H7 (cell line): ENCODE measurements at regions not wholly inside any gene's neighbourhood (a gene's known extent, or its start where the extent isn't known, plus 50 kb on each side); places are given as distances from the start of the nearest gene placed in this dataset.
"Not testable (repeated sequence)": the region's sequence is repeated elsewhere in the genome, so short reads cannot be mapped to it uniquely, and the experiment has no call there.

Experiments
- DNase-seq: peaks from one replicate; pipeline ENCODE4 v3.0.0; 2012
- H3K27me3 ChIP-seq: 2 replicates; pipeline ENCODE4 v1.6.0; 2011; ENCODE audit warnings: mild to moderate bottlenecking, low read length; ENCODE audit not compliant: control insufficient read depth, insufficient read depth
- H3K36me3 ChIP-seq: replicated peaks from 2 replicates; pipeline ENCODE4 v1.5.1; 2011; ENCODE audit warnings: low read length; ENCODE audit not compliant: control insufficient read depth, insufficient read depth
- H3K4me3 ChIP-seq: 2 replicates; pipeline ENCODE4 v1.5.1; 2011; ENCODE audit warnings: low read depth, mild to moderate bottlenecking, control low read depth, low read length, moderate library complexity; ENCODE audit not compliant: insufficient read depth

DNA sequence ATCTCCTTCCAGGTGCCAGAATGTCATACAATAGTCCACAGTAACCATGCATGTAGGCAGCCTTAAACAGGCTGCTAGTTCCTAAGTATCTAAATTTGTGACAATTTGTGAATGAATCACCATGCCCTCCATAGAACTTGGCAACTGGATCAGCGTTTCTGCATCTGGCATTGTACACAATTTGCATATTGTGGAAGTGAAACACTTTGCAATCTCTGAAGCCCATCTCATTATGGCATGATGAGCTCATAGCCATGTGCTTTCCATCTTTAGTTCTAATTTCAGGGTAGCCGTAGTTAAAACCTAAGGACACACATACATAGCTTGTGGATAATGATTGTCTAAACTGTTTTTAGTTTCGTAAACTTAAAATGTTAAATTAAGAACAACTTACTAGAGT lies 573.6 kb downstream of the PPP4R3C start:
- no peak overlapping the region for H3K4me3 ChIP-seq
- no peak for DNase-seq
- no peaks in the 10 kb centered on the region for H3K27me3 ChIP-seq
- H3K36me3 ChIP-seq, result no peaks in the 10 kb centered on the region

DNA sequence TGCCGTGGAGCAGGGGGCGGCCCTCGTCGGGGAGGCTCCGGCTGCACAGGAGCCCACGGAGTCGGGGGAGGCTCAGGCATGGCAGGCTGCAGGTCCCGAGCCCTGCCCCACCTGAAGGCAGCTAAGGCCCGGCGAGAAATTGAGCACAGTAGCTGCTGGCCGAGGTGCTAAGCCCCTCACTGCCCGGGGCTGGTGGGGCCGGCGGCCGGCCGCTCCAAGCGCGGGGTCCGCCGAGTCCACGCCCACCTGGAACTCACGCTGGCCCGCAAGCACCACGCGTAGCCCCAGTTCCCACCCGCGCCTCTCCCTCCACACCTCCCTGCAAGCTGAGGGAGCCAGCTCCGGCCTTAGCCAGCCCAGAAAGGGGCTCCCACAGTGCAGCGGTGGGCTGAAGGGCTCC lies 589.4 kb downstream of the PPP4R3C start:
- Histone ChIP-seq H3K4me3 (no peak overlapping the region), H3K36me3 (no peaks in the 10 kb centered on the region), H3K27me3 (no peaks in the 10 kb centered on the region)
- DNase-seq, result no peak

DNA sequence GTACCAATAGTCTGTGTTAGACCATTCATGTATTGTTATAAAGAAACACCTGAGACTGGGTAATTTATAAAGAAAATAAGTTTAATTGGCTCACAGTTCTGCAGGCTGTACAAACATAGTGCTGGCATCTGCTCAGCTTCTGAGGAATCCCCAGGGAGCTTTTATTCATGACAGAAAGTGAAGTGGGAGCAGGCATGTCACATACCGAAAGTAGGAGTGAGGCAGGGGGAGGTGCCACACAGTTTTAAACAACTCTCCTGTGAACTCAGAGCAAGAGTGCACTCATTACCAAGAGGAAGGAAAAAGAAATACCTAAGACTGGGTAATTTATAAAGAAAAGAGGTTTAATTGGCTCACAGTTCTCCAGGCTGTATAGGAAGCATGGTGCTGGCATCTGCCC lies 591.2 kb downstream of the PPP4R3C start:
- Histone ChIP-seq H3K36me3 (no peaks in the 10 kb centered on the region), H3K27me3 (no peaks in the 10 kb centered on the region), H3K4me3 (no peak overlapping the region)
- DNase-seq, result no peak

DNA sequence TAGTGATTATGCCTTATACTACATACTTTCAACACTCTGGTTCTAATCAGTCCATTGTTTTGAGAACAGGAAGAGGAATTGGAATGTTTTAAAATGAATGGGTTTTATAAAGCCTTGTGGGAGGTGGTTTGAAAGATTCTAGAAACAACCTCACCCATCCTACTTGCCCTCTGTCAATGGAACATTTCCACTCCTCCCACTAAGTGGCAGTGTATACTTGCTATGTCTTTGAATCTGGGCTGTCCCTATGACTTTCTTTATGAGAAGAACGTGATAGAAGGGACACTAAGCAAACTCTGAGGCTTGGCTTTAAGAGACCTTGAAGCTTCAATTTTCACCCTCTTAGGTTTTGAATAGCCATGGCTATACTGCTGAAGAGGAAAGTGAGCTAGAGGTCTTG lies 611.2 kb downstream of the PPP4R3C start:
- Histone ChIP-seq H3K36me3 (no peaks in the 10 kb centered on the region), H3K4me3 (no peak overlapping the region), H3K27me3 (no peaks in the 10 kb centered on the region)
- DNase-seq, result peak; percentile 5

DNA sequence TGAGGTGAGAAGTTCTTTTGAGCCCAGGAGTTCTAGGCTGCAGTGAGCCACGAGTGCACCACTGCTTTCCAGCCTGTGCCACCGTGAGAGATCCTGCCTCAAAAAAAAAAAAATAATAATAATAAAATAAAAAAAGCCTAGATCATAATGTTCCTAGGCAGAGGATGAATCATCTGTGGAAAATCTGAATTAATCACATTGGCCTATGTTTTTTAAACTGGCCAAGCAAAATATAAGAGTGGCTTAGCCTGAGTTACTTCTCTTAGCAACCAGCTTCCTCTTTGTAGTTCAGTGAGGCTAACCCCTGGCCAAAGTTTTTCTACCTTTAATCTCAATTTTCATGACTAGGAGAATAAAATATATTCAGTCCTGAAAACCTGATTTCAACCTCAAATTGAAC lies 614.6 kb downstream of the PPP4R3C start:
- H3K4me3 ChIP-seq, result no peak overlapping the region
- DNase-seq, result no peak
- no peaks in the 10 kb centered on the region for H3K36me3 ChIP-seq
- no peaks in the 10 kb centered on the region for H3K27me3 ChIP-seq

DNA sequence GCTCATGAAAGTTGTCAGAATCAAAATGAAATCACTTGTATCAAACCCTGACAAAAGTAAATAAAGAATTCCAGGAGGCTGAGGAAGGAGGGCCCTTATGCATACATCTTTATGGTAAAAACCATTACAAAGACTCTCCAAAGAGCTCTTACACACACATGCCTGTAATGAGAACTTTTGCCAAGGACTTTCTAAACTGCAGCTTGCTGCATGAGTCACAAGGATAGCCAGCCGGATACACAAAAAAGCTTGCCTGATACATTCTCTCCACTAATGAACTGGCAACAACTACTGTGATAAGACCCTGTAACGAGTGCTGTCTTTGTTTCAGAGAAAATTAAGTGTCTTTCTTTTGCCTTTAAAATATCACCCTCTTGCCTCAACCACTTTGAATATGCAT lies 618.1 kb downstream of the PPP4R3C start:
- no peaks in the 10 kb centered on the region for H3K36me3 ChIP-seq
- no peak for DNase-seq
- no peak overlapping the region for H3K4me3 ChIP-seq
- H3K27me3 ChIP-seq, result no peaks in the 10 kb centered on the region

DNA sequence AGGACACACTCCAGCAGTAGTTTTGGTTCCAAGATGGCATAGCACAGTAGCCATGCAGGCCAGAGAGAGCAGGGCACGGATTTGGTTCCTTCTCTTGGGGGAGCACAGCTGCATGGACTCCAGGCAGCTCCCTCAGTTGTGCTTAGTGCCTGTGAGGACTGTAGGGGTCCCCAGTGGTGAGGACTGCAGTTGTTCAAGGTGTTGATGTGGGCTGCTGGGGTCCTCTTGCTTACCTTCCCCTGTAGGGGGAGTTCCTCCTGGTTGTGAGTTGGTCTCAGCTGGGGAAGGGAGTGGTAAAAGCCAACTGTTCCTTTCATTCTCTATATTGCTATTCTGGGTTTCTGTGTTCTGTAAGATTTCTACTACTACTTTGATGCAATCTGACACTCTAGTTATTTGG lies 606.5 kb downstream of the MAGEB5 start:
- no peaks in the 10 kb centered on the region for H3K27me3 ChIP-seq
- H3K4me3 ChIP-seq, result no peak overlapping the region
- peak; percentile 17 for DNase-seq
- H3K36me3 ChIP-seq, result no peaks in the 10 kb centered on the region

DNA sequence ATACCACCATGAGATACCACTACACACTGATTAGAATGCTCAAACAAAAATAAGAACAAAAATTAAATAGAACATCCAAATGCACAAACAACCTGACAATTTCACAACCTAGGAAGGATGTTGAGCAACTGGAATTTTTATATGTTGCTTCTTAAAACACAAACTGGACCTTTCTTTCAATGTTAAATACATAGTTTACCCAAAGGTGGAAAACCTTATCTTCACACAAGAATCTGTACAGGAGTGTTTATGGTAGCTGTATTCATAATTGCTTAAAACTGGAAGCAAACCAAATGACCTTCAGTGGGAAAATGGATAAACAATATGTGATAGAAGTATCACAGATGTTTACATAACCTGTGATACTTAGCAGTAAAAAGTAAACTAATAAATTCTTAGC lies 573.8 kb downstream of the MAGEB5 start:
- no peak for DNase-seq
- H3K27me3 ChIP-seq, result no peaks in the 10 kb centered on the region
- no peaks in the 10 kb centered on the region for H3K36me3 ChIP-seq
- no peak overlapping the region for H3K4me3 ChIP-seq

DNA sequence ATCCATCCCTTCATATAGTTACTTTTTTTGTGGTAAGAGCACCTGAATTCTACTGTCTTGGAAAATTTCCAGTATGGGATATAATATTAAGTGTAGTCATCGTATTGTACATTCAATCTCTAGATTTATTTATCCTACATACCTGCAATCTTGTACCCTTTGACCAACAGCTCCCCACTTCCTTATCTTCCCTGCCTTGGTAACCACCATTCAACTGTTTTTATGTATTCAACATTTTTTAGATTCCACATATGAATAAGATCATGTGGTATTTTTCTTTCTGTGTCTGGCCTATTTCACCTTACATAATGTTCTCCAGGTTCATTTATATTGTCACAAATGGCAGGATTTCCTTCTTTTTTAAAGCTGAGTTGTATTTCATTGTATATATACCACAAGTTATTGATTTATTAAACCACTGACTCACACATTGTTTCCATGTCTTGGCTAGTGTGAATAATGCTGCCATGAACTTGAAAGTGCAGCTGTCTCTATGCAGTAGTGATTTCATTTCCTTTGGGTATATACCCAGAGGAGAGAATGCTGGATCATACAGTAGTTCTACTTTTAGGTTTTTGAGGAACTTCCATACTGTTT lies 572.5 kb downstream of the MAGEB5 start:
- Histone ChIP-seq H3K36me3 (no peaks in the 10 kb centered on the region), H3K27me3 (no peaks in the 10 kb centered on the region), H3K4me3 (no peak overlapping the region)
- no peak for DNase-seq

DNA sequence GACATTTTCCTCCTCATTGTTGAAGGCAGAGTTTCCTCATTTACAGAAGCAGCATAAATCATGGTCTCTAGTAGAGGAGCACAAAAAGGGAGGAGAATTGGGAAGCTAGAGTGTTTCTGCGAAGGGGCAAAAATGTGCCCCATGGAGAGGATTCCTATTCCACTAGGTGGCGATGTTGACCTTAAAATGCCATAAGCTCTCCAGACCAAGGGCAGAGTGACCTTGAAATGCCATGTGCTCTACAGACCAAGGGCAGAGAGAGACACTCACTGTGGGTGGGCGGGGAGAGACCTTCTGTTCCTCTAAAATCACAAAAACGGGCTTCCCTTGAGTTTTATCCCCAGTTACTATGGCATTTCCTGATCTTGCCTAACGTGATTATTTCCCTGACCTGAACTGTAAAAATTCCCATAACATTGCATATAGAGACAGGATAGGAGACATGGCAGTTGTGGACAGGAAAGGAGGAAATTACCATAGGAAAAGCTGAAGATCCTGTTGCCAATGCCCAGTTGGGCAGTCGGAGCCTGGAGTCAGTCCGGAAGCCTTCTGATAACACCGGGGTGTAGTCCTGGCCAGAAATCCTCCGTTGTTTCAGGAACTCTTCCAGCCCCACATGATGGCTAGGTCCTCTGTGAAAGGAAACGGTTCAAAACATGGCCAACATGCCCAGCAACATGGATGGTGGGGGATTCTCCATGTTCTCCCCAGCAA lies 567.7 kb downstream of the MAGEB5 start:
- Histone ChIP-seq H3K27me3 (no peaks in the 10 kb centered on the region), H3K4me3 (no peak overlapping the region), H3K36me3 (no peaks in the 10 kb centered on the region)
- peak; percentile 2 for DNase-seq

DNA sequence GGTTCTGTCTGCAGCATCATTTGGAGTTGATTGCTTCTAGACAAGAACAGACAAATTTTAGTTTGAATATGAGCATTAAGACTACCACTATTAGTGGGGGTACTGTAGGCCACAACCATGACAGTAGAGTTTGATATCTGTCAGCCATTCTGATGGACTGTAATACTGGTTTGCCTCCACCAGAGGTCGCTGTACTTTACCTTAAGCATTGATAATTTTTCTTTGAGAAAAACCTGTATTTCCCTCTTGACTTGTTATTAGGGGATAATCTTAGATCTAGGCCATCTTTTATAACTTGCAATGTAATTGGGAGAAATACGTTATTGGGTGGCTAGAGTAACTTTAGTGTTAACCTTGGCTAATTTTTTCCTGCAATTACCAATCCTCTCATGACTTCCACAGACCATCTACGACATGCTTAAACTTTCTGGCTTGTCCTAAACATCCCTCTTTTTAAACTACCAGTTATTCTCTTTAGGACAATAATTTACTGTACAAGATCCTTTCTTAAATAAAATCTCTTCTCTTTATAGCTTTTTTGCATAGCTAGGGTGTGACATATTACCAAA lies 562.4 kb downstream of the MAGEB5 start:
- H3K27me3 ChIP-seq, result no peaks in the 10 kb centered on the region
- no peaks in the 10 kb centered on the region for H3K36me3 ChIP-seq
- DNase-seq, result no peak
- no peak overlapping the region for H3K4me3 ChIP-seq

DNA sequence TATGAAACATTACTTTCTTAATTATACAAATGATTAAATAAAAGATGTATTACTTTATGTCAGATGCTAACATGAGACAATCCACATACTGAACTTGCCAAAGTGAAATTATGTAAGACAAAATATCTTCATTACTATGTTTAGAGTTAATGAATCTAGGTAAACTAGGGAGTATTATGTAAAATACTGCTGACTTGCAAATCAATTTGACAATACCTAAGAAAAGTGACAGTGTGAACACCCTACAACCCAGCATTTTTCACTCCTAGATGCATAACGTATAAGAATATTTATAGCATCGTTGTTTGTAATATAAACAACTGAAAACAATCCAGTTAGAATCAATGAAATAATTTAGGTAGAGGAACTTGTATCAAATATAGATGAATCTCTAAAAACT lies 546.3 kb downstream of the MAGEB5 start:
- no peaks in the 10 kb centered on the region for H3K27me3 ChIP-seq
- H3K4me3 ChIP-seq, result no peak overlapping the region
- DNase-seq, result no peak
- H3K36me3 ChIP-seq, result no peaks in the 10 kb centered on the region

DNA sequence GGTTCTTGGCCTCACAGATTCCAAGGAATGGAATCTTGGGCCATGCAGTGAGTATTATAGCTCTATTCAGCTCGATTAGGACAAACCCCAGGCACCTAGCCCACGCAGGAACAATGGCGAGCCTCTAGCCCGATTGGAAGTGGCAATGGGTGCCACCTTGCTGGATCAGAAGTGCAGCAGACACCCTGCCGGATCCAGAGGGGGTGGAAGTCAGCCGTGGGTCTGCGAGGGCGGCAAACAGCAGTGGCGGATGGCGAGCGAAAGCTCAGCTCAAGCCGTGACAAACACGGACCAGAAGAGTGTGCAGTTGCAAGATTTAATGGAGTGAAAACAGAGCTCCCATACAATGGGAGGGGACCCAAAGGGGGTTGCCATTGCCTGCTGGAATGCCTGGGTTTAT lies 539.8 kb downstream of the MAGEB5 start:
- not testable (repeated sequence) for H3K27me3 ChIP-seq, DNase-seq, H3K4me3 ChIP-seq, H3K36me3 ChIP-seq

DNA sequence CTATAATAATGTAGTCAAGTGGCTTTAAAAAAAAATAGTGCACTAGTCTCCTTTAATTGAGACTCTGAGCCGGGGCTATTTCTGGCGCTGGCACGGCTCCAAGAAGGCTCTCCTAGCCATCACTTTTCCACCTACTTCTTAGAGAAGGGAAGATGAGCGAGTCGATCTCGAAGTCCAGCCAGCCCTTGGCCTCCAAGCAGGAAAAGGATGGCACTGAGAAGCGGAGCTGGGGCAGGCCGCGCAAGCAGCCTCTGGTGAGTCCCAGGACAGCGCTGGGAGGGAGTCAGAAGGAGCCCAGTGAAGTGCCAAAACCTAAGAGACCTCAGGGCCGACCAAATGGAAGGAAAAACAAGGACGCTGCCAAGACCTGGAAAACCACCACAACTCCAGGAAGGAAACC lies 531.9 kb downstream of the MAGEB5 start:
- H3K36me3 ChIP-seq, result no peaks in the 10 kb centered on the region
- no peak overlapping the region for H3K4me3 ChIP-seq
- no peaks in the 10 kb centered on the region for H3K27me3 ChIP-seq
- no peak for DNase-seq

DNA sequence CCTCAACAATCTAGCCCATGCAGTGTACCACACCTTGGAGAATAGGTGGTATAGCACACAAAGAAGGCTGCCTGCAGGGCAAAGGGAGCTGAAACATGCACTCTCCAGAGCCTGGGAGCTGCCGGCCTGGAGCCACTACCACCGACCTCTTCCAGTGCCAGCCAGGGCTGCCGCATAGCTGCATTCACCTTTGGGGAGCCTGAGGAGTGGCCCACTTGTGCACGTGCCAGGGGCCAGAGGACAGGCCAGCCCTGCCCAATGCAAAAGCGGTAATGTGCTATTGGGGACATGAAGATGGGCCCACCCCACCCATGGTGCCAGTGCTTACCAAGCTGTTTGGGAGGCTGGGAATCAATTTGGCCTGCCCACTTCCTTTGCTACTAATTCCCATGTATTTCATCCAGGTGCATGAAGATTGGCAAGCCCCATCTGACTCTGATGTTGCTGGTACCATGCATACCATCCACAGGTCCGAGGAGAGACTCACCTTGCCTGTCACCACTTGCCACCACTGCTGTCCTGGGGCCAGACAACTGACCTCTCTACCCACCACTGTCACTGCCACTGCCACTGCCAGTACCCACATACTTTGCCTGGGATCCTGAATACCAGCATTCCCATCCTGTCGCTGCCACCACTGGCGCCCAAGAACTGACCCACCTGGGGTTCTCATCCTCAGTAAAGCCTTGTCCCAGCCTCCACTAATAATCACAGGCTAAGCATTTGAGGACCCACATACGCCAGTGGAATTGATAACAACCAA lies 506.9 kb downstream of the MAGEB5 start:
- Histone ChIP-seq H3K4me3 (no peak overlapping the region), H3K27me3 (no peaks in the 10 kb centered on the region), H3K36me3 (no peaks in the 10 kb centered on the region)
- DNase-seq, result no peak
